ENCODE measurements at regions not wholly inside any gene's neighbourhood (a gene's known extent, or its start where the extent isn't known, plus 50 kb on each side); places are given as distances from the start of the nearest gene placed in this dataset.

DNA sequence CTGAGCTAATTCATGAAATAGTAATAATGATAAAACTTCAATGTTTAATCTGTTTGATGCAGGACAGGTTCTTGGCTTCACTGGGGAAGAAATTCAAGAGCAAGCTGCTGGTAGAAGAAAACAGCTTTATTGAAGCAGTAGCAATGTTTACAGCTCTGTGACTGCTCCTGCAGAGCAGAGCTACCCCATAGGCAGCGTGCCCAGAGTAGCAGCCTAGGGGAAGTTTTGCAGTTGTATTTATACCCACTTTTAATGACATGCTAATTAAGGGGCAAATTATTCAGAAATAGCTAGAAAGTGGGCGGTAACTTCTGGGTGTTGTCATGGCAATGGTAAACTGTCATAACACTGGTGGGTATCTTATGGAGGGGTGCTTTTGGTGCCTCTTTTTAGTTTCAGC, 518.0 kb downstream of the RFPL4B start:
- TF ChIP-seq, protein P1, sequence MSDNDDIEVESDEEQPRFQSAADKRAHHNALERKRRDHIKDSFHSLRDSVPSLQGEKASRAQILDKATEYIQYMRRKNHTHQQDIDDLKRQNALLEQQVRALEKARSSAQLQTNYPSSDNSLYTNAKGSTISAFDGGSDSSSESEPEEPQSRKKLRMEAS (IDR thresholded peaks at IDR 0.05), result no peak
- TF ChIP-seq JUND (IDR thresholded peaks at IDR 0.05) (no peak), GABPA (IDR thresholded peaks at IDR 0.05 in 1 of 2, conservative IDR thresholded peaks at IDR 0.05 in 1 of 2) (no peak), YY1 (IDR thresholded peaks at IDR 0.05) (no peak), SP1 (IDR thresholded peaks at IDR 0.05) (no peak), TAF1 (conservative IDR thresholded peaks at IDR 0.05) (no peak), FOXA1 (IDR thresholded peaks at IDR 0.05) (no peak), RAD21 (IDR thresholded peaks at IDR 0.05) (no peak)
- TF ChIP-seq, protein P2, sequence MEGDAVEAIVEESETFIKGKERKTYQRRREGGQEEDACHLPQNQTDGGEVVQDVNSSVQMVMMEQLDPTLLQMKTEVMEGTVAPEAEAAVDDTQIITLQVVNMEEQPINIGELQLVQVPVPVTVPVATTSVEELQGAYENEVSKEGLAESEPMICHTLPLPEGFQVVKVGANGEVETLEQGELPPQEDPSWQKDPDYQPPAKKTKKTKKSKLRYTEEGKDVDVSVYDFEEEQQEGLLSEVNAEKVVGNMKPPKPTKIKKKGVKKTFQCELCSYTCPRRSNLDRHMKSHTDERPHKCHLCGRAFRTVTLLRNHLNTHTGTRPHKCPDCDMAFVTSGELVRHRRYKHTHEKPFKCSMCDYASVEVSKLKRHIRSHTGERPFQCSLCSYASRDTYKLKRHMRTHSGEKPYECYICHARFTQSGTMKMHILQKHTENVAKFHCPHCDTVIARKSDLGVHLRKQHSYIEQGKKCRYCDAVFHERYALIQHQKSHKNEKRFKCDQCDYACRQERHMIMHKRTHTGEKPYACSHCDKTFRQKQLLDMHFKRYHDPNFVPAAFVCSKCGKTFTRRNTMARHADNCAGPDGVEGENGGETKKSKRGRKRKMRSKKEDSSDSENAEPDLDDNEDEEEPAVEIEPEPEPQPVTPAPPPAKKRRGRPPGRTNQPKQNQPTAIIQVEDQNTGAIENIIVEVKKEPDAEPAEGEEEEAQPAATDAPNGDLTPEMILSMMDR (IDR thresholded peaks at IDR 0.05; ENCODE audit: low read depth, low read length, missing input control), result no peak
- TF ChIP-seq, protein P3, sequence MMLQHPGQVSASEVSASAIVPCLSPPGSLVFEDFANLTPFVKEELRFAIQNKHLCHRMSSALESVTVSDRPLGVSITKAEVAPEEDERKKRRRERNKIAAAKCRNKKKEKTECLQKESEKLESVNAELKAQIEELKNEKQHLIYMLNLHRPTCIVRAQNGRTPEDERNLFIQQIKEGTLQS (IDR thresholded peaks at IDR 0.05), result no peak
- TF ChIP-seq, protein P4, sequence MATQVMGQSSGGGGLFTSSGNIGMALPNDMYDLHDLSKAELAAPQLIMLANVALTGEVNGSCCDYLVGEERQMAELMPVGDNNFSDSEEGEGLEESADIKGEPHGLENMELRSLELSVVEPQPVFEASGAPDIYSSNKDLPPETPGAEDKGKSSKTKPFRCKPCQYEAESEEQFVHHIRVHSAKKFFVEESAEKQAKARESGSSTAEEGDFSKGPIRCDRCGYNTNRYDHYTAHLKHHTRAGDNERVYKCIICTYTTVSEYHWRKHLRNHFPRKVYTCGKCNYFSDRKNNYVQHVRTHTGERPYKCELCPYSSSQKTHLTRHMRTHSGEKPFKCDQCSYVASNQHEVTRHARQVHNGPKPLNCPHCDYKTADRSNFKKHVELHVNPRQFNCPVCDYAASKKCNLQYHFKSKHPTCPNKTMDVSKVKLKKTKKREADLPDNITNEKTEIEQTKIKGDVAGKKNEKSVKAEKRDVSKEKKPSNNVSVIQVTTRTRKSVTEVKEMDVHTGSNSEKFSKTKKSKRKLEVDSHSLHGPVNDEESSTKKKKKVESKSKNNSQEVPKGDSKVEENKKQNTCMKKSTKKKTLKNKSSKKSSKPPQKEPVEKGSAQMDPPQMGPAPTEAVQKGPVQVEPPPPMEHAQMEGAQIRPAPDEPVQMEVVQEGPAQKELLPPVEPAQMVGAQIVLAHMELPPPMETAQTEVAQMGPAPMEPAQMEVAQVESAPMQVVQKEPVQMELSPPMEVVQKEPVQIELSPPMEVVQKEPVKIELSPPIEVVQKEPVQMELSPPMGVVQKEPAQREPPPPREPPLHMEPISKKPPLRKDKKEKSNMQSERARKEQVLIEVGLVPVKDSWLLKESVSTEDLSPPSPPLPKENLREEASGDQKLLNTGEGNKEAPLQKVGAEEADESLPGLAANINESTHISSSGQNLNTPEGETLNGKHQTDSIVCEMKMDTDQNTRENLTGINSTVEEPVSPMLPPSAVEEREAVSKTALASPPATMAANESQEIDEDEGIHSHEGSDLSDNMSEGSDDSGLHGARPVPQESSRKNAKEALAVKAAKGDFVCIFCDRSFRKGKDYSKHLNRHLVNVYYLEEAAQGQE (IDR thresholded peaks at IDR 0.05), result no peak
